Motor neuron (in vitro differentiated cells): ENCODE measurements at regions not wholly inside any gene's neighbourhood (a gene's known extent, or its start where the extent isn't known, plus 50 kb on each side); places are given as distances from the start of the nearest gene placed in this dataset.
"Not testable (repeated sequence)": the region's sequence is repeated elsewhere in the genome, so short reads cannot be mapped to it uniquely, and the experiment has no call there.

Source experiments
- ATAC-seq, 8 experiments: fragments of 200-7000 bp; cut with Tn5 transposase; replicated peaks in 6 of 8; 2 replicates each; pipeline ENCODE4 v1.8.0; 2021; ENCODE audit warnings: mild to moderate bottlenecking in 8 of 8, moderate library complexity in 8 of 8
- H3K27ac ChIP-seq, 2 donors: fragments of 250-450 bp; sonication (Bioruptor Pico); 2 replicates each; pipeline ENCODE4 v1.9.0; 2021; ENCODE audit warnings: antibody characterized with exemption in 2 of 2, mild to moderate bottlenecking in 2 of 2, moderate library complexity in 1 of 2
- H3K4me1 ChIP-seq, 2 donors: fragments of 250-450 bp; sonication (Bioruptor Pico); replicated peaks in 1 of 2; 2 replicates each; pipeline ENCODE4 v1.6.1; 2021; ENCODE audit warnings: antibody characterized with exemption in 2 of 2, mild to moderate bottlenecking in 2 of 2, moderate library complexity in 1 of 2
- H3K4me3 ChIP-seq, 5 donors: fragments of 250-450 bp; sonication (Bioruptor Pico); 2 replicates each; pipeline ENCODE4 v1.9.0; 2021; ENCODE audit warnings: antibody characterized with exemption in 5 of 5, mild to moderate bottlenecking in 5 of 5, moderate library complexity in 4 of 5
- WGBS, 10 experiments: fragments of 450-650 bp; shearing (Covaris generic); methylation state at CpG; one replicate each; pipeline ENCODE4 v1.0.0; 2022; 5-methylcytosine and 5-hydroxymethylcytosine counted together
- in situ Hi-C, 9 experiments: fragments of 400-800 bp; cut with MboI; loops; one replicate each; pipeline ENCODE4 v1.15.0; 2021; ENCODE audit warnings: low sequenced_read_pairs in 9 of 9, low pct_unique_long_range_greater_than_20kb in 2 of 9; ENCODE audit not compliant: unreplicated experiment in 9 of 9

DNA sequence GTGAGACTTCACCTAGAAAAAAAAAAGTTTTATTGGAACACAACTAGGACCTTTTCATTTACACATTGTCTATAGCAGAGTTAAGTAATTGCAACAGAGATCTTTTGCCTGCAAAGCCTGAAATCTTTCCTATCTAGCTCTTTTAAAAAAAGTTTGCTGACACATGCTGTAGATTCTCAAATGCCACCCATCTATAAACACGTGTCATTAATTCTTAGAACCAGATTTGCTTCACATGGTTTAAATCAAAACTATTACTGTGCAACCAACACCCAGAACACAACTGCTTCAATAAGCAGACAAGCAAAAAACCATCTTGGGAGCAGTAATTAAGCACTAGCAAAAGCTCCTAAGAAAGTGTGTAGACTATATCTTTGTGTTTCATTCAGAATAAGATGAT is 55.0 kb downstream of the OXSM start:
- ATAC-seq, result no peak
- WGBS, 10 experiments, result 0 to 60% (median 8%) methylated on average over 1 of the region's 1 CpG; no CpG with 5 or more reads in 6 of the 10 experiments

DNA sequence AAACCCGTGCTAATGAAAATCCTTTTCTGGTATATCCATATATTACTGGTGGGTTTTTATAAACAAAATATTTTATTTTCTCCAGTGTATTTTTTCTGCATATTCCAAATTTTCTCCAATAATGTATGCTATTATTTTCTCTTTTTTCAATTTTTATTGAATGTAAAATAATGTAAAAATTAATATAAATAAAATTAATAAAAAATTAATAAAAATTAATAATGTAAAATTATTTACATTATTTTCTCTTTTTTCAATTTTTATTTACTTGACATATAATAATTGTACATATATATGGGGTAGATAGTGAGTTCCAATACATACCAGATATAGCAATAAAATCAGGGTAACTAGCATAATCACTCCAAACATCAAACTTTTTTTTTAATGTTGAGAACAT is 56.4 kb downstream of the OXSM start:
- WGBS, 10 experiments, result 60 to 100% (median 86%) methylated on average over 1 of the region's 1 CpG; no CpG with 5 or more reads in 1 of the 10 experiments

More for the DNA sequence above, 55.0 kb downstream of the OXSM start:
- Histone ChIP-seq H3K4me1 (no peaks in the 10 kb centered on the region), H3K4me3 (no peak overlapping the region), H3K27ac (no peak overlapping the region)
- in situ Hi-C loops, result loop anchor here in 2 of 9 experiments (25.0 kb wide), 2 partner anchors 183 to 208 kb away; partner anchors contain the start of gene TOP2B (in 1 of the 2)

DNA sequence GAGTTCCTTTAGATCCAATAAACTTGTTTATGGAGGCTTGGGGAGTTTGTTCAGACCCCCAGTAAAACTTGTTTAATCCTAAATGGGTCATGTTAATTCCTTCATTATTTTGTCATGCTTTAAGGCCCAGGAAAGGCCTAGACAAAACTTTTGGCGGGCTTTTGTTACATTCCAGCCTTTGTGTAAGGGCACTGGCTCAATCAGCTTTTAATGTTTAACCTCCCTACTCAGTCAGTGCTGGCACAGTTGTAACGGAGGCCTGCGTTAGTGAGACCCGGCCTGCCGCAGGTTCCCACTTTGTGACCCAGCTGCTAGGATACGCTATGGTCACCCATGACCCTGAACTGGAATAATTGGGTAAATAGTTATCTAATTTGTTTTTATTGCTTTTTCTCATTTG is 59.2 kb downstream of the OXSM start:
- Histone ChIP-seq H3K27ac (no peak overlapping the region), H3K4me3 (no peak overlapping the region), H3K4me1 (no peaks in the 10 kb centered on the region)
- in situ Hi-C loops, result loop anchor here in 2 of 9 experiments (25.0 kb wide), 2 partner anchors 187 to 212 kb away; partner anchors contain the start of gene TOP2B (in 1 of the 2)
- 17 to 100% (median 67%) methylated on average over 2 to 6 of the region's 6 CpGs; no CpG with 5 or more reads in 1 of the 10 experiments for WGBS, 10 experiments
- no peak for ATAC-seq

More for the DNA sequence above, 56.4 kb downstream of the OXSM start:
- Histone ChIP-seq H3K4me1 (no peaks in the 10 kb centered on the region), H3K27ac (no peak overlapping the region), H3K4me3 (no peak overlapping the region)
- in situ Hi-C loops, result loop anchor here in 2 of 9 experiments (25.0 kb wide), 2 partner anchors 184 to 209 kb away; partner anchors contain the start of gene TOP2B (in 1 of the 2)
- no peak for ATAC-seq

DNA sequence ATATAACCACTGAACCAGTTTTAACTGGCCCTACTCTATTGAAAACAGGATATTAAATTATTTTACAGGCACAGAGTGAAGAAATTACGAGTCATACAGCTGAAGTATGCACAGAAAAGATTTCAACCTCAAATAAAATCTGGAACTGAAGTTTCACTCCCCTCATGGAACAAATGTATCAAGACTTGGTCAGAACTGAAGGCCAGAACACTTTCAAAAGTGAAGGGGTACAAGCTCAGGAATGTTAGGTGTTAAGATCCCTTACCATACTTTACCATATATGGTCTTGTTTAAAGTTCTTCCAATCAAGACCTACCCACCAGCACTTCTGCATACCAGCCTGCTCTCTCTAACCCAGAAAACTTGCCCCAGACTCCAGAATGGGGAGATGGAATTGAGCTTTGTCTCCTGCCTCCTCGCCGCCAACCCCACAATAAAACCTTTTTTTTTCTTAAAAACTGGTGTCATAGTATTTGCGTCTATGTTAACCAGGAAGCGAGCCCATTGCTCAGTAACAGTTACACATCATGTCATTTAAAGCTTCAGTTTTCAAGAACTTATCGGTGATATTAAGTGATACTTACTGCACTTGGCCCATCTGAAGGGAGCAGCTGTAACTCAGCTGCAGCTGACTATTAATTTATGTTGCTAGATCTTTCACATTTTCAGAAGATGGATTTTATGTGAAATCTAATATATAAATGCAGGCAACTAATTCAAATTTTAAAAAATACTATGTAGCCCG is 59.9 kb downstream of the OXSM start:
- no peaks in the 10 kb centered on the region for H3K4me1 ChIP-seq
- no peak overlapping the region for H3K27ac ChIP-seq
- in situ Hi-C loops, result loop anchor here in 5 of 9 experiments (25.0 kb wide), 3 partner anchors 188 to 862 kb away; partner anchors contain the start of gene TOP2B (in 2 of the 5)
- H3K4me3 ChIP-seq, result no peak overlapping the region
- WGBS, 10 experiments, result 50 to 98% (median 89%) methylated on average over 2 to 7 of the region's 7 CpGs
- ATAC-seq, result no peak

DNA sequence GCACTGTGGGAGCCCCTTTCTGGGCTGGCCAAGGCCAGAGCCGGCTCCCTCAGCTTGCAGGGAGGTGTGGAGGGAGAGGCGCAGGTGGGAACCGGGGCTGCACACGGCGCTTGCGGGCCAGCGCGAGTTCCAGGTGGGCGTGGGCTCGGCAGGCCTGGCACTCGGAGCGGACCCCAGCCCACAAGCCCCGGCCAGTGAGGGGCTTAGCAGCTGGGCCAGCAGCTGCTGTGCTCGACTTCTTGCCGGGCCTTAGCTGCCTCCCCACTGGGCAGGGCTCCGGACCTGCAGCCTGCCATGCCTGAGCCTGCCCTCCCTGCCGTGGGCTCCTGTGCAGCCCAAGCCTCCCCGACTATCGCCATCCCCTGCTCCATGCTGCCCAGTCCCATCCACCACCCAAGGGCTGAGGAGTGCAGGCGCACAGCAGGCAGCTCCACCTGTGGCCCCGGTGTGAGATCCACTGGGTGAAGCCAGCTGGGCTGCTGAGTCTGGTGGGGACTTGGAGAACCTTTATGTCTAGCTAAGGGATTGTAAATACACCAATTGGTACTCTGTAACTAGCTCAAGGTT is 61.9 kb downstream of the OXSM start:
- ATAC-seq, H3K4me1 ChIP-seq, H3K27ac ChIP-seq, H3K4me3 ChIP-seq: not testable (repeated sequence)
- in situ Hi-C loops, result loop anchor here in 3 of 9 experiments (25.0 kb wide), 2 partner anchors 189 to 861 kb away; partner anchors contain the start of gene TOP2B (in 1 of the 3)
- WGBS, 10 experiments, result 100% methylated on average over 2 to 3 of the region's 21 CpGs; no CpG with 5 or more reads in 8 of the 10 experiments

DNA sequence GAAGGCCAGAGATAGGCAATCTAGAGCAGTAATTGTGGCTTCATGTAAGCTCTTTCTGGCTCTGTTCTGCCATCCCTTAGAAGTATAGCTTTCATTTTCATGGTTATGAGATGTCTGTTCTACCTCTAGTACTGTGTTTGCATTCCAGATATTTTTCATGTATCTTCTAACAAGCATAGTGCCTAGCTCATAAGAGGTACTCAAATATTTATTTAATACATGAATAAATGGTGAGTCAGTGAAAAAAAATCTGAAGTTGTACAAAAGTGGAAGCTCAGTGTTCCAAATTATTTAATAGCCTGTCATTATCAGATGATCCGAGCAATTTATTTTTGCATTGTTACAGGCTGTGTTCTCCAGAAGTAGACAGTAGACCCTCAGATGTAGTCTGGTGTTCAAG is 64.3 kb downstream of the OXSM start:
- ATAC-seq, result peak in 2 of 8 experiments; percentile 31 to 45
- H3K27ac ChIP-seq, result no peak overlapping the region
- H3K4me3 ChIP-seq, result no peak overlapping the region
- peaks cover 0 to 7% of the 10 kb centered on the region in 2 donors for H3K4me1 ChIP-seq
- in situ Hi-C loops, result loop anchor here in 3 of 9 experiments (25.0 kb wide), 2 partner anchors 192 to 858 kb away; partner anchors contain the start of gene TOP2B (in 1 of the 3)
- WGBS, 10 experiments, result 14 to 100% (median 67%) methylated on average over 1 of the region's 1 CpG; no CpG with 5 or more reads in 4 of the 10 experiments

DNA sequence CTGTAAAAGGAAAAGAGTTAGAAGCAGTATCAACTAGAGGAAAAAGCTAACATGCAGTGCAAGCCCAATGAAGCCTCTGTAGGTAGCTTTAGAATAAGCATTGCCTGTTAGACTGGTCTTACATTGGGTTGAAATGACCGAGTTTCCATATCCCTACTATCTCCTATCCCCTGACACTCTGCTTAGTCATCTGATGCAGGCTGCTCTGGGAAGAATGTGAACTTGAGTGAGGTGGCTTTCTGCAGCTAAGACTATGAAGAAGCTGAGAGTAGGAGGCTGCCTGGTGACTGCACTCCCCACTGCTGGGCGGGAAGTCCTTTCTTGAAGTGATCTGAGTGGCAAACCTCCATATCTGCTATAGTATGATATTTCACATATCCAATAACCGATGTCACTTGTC is 64.7 kb downstream of the OXSM start:
- WGBS, 10 experiments, result 30 to 100% (median 83%) methylated on average over 1 to 3 of the region's 3 CpGs; no CpG with 5 or more reads in 1 of the 10 experiments
- peak in 2 of 8 experiments; percentile 70 for ATAC-seq
- Histone ChIP-seq H3K4me1 (peaks cover 0 to 7% of the 10 kb centered on the region in 2 donors), H3K4me3 (no peak overlapping the region), H3K27ac (no peak overlapping the region)
- in situ Hi-C loops, result loop anchor here in 3 of 9 experiments (25.0 kb wide), 2 partner anchors 192 to 858 kb away; partner anchors contain the start of gene TOP2B (in 1 of the 3)

DNA sequence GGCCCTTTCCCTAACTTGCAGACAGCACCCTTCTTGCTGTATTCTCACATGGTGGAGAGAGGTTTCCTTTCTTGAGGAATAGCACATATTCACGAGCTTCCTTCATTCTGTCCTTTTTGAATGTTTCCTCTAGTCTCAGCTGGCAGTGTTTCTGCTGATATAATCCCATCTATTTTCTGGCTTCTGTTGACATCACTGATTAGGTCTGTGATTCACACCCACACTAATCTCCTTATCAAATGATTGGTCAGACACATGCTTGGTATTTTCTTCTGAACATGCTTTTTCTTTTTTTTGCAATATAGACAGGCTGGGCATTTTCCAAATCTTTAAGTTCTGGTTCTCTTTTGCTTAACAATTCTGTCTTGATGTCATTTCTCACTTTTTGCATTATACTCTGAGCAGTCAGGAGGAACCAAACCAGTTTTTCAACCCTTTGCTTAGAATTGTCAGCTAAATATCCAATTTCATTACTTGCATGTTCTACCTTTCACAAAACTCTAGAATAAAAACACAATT is 65.4 kb downstream of the OXSM start:
- in situ Hi-C loops, result loop anchor here in 3 of 9 experiments (25.0 kb wide), 2 partner anchors 193 to 857 kb away; partner anchors contain the start of gene TOP2B (in 1 of the 3)

DNA sequence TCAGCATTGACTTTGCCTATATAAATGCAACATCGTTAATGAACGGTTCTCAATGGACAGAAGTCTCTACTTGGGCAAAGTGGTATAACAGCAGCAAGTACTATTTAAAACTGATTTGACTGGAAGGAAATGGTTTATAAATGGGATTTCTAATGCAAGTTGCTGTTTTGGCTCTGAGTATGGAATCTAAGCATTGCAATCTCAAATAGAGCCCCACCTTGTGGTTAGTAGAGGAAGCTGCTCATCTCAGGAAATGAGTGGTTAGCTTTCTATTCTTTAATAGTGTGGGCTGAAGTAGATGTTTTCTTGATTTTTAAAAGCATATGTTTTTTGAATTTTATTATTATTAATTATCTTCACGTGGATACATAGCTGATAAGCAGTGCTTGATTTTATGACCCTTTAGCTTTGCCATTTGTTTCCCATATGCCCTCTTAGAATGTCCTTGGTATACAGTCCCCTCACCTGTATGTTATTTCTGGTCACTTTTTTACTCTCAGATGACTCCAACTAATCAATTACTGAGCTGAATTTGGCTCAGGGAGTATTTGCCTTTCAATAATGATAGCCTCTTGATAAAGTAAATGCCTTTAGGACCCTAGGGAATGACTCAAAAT is 67.1 kb downstream of the OXSM start:
- WGBS, 10 experiments, result 27 to 100% (median 60%) methylated on average over 1 to 3 of the region's 3 CpGs; no CpG with 5 or more reads in 1 of the 10 experiments
- in situ Hi-C loops, result loop anchor here in 3 of 9 experiments (25.0 kb wide), 2 partner anchors 195 to 855 kb away; partner anchors contain the start of gene TOP2B (in 1 of the 3)
- peaks cover 0 to 7% of the 10 kb centered on the region in 2 donors for H3K4me1 ChIP-seq
- H3K27ac ChIP-seq, result no peak overlapping the region
- no peak overlapping the region for H3K4me3 ChIP-seq
- peak in 4 of 8 experiments; percentile 28 to 78 (median 77) for ATAC-seq

More for the DNA sequence above, 65.4 kb downstream of the OXSM start:
- WGBS, 10 experiments, result 40 to 100% (median 75%) methylated on average over 1 of the region's 1 CpG; no CpG with 5 or more reads in 6 of the 10 experiments
- ATAC-seq, result peak in 1 of 8 experiments; percentile 53
- H3K4me1 ChIP-seq, result peaks cover 0 to 7% of the 10 kb centered on the region in 2 donors
- H3K4me3 ChIP-seq, result no peak overlapping the region
- H3K27ac ChIP-seq, result no peak overlapping the region

DNA sequence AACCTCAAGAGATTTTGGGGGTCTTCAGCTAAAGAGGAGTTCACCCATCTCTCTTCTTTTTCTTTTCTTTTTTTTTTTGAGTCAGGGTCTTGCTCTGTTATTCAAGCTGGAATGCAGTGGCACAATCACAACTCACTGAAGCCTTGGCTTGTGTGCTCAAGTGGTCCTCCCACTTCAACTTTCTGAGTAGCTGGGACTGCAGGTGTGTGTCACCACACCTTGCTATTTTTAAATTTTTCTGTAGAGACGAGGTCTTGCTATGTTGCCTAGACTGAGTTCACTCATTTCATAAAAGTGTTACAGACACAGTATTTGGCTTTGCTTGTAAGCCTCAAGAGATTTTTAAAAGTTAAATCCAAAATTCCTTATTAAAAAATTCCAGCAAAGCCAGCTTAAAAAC is 71.7 kb downstream of the OXSM start:
- in situ Hi-C loops, result loop anchor here in 3 of 9 experiments (25.0 kb wide), 2 partner anchors 199 to 851 kb away; partner anchors contain the start of gene TOP2B (in 1 of the 3)
- H3K27ac ChIP-seq, result no peak overlapping the region
- H3K4me3 ChIP-seq, result no peak overlapping the region
- H3K4me1 ChIP-seq, result peaks cover 0 to 7% of the 10 kb centered on the region in 2 donors
- 13 to 100% (median 80%) methylated on average over 1 of the region's 1 CpG; no CpG with 5 or more reads in 5 of the 10 experiments for WGBS, 10 experiments
- no peak for ATAC-seq

DNA sequence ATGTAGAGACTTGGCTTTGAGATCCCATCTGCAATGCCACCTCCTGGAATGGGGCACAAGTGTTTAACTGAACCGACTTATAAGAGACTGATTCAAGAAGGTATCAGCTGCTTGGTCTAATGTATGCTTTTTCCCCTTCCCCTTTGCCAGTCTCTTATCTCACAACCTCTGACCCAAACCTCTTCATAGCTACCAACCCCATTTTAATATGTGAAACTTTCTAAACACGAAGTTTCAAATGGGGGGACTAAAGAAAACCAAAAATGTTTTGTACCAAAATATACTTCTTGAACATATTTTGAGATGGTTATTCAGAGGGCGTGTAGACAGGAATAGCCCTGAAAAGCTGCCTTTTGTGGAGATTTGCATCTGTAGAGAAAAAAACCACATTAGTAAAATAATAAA is 73.1 kb downstream of the OXSM start:
- H3K4me3 ChIP-seq, result no peak overlapping the region
- no peak overlapping the region for H3K27ac ChIP-seq
- in situ Hi-C loops, result loop anchor here in 3 of 9 experiments (25.0 kb wide), 2 partner anchors 201 to 849 kb away; partner anchors contain the start of gene TOP2B (in 1 of the 3)
- ATAC-seq, result no peak
- WGBS, 10 experiments, result 28 to 100% (median 74%) methylated on average over 1 to 3 of the region's 3 CpGs; no CpG with 5 or more reads in 1 of the 10 experiments
- peaks cover 0 to 3% of the 10 kb centered on the region in 2 donors for H3K4me1 ChIP-seq
